Fibroblast of skin of left quadriceps (primary cell): ENCODE measurements at regions not wholly inside any gene's neighbourhood (a gene's known extent, or its start where the extent isn't known, plus 50 kb on each side); places are given as distances from the start of the nearest gene placed in this dataset.
A peak's percentile ranks its signal among the peaks of the same experiment; 100 is the strongest.

Experiments
- DNase-seq, 2 experiments: peaks; one replicate each; pipeline ENCODE4 v3.0.0-alpha.2; 2013; ENCODE audit warnings: low read depth in 2 of 2

- no peak for DNase-seq
Measured at GRCh38 chr18:61756244-61756643, 136.6 kb downstream of the RNF152 start.

- DNase-seq = no peak
Measured at GRCh38 chr18:61755555-61755954, 137.3 kb downstream of the RNF152 start.

- DNase-seq = no peak
Measured at GRCh38 chr18:61754039-61754583, 138.7 kb downstream of the RNF152 start.

- no peak for DNase-seq
Measured at GRCh38 chr18:61753373-61753772, 139.4 kb downstream of the RNF152 start.

- no peak for DNase-seq
Measured at GRCh38 chr18:61752973-61753372, 139.8 kb downstream of the RNF152 start.

- DNase-seq = no peak
Measured at GRCh38 chr18:61750840-61751668, 141.8 kb downstream of the RNF152 start.

GRCh38 chr18:61749546-61749945, 143.3 kb downstream of the RNF152 start:
- no peak for DNase-seq

- no peak for DNase-seq
Measured at GRCh38 chr18:61749031-61749430, 143.8 kb downstream of the RNF152 start.

GRCh38 chr18:61748004-61748403, 144.8 kb downstream of the RNF152 start:
- no peak for DNase-seq

GRCh38 chr18:61743775-61744531, 148.9 kb downstream of the RNF152 start:
- DNase-seq = no peak

GRCh38 chr18:61742565-61743429, 150.0 kb downstream of the RNF152 start:
- DNase-seq = no peak

GRCh38 chr18:61741881-61742454, 150.8 kb downstream of the RNF152 start:
- no peak for DNase-seq

- DNase-seq = no peak
Measured at GRCh38 chr18:61738488-61738887, 154.3 kb downstream of the RNF152 start.

- no peak for DNase-seq
Measured at GRCh38 chr18:61738042-61738441, 154.8 kb downstream of the RNF152 start.

- no peak for DNase-seq
Measured at GRCh38 chr18:61736133-61736532, 156.7 kb downstream of the RNF152 start.

GRCh38 chr18:61735564-61736102, 157.2 kb downstream of the RNF152 start:
- no peak for DNase-seq

- DNase-seq = no peak
Measured at GRCh38 chr18:61734396-61734795, 158.4 kb downstream of the RNF152 start.

GRCh38 chr18:61732854-61733253, 160.0 kb downstream of the RNF152 start:
- no peak for DNase-seq

- DNase-seq = no peak
Measured at GRCh38 chr18:61731693-61732376, 161.0 kb downstream of the RNF152 start.

- DNase-seq = peak in 1 of 2 experiments; percentile 35
Measured at GRCh38 chr18:61731178-61731577, 161.6 kb downstream of the RNF152 start.

GRCh38 chr18:61729322-61729721, 163.5 kb downstream of the RNF152 start:
- no peak for DNase-seq
